ENCODE measurements at regions not wholly inside any gene's neighbourhood (a gene's known extent, or its start where the extent isn't known, plus 50 kb on each side); places are given as distances from the start of the nearest gene placed in this dataset.

GRCh38 chr6:1475174-1475573, 85.8 kb downstream of the FOXF2 start:
- TF ChIP-seq MAFK (IDR thresholded peaks at IDR 0.05; ENCODE audit: low read depth, low read length) (no peak), CEBPB (IDR thresholded peaks at IDR 0.05; ENCODE audit: low read depth, low read length) (no peak), RAD21 (IDR thresholded peaks at IDR 0.05; ENCODE audit: low read length) (no peak), MXI1 (IDR thresholded peaks at IDR 0.05; ENCODE audit: borderline replicate concordance, low read depth, low read length) (no peak), RCOR1 (IDR thresholded peaks at IDR 0.05; ENCODE audit: insufficient replicate concordance, low read length) (no peak), SMC3 (IDR thresholded peaks at IDR 0.05; ENCODE audit: low read depth, low read length) (no peak), BHLHE40 (IDR thresholded peaks at IDR 0.05; ENCODE audit: low read depth, low read length) (no peak), MAZ (IDR thresholded peaks at IDR 0.05; ENCODE audit: borderline replicate concordance, low read depth, low read length) (no peak), POLR2A (IDR thresholded peaks at IDR 0.05; ENCODE audit: low read depth, low read length) (no peak)
- TF ChIP-seq, protein P1, sequence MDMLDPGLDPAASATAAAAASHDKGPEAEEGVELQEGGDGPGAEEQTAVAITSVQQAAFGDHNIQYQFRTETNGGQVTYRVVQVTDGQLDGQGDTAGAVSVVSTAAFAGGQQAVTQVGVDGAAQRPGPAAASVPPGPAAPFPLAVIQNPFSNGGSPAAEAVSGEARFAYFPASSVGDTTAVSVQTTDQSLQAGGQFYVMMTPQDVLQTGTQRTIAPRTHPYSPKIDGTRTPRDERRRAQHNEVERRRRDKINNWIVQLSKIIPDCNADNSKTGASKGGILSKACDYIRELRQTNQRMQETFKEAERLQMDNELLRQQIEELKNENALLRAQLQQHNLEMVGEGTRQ (IDR thresholded peaks at IDR 0.05; ENCODE audit: low read depth, low read length): no peak
- TF ChIP-seq, protein P2, sequence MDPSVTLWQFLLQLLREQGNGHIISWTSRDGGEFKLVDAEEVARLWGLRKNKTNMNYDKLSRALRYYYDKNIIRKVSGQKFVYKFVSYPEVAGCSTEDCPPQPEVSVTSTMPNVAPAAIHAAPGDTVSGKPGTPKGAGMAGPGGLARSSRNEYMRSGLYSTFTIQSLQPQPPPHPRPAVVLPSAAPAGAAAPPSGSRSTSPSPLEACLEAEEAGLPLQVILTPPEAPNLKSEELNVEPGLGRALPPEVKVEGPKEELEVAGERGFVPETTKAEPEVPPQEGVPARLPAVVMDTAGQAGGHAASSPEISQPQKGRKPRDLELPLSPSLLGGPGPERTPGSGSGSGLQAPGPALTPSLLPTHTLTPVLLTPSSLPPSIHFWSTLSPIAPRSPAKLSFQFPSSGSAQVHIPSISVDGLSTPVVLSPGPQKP (IDR thresholded peaks at IDR 0.05; ENCODE audit: borderline replicate concordance, low read depth, low read length): no peak
- TF ChIP-seq, protein P3, sequence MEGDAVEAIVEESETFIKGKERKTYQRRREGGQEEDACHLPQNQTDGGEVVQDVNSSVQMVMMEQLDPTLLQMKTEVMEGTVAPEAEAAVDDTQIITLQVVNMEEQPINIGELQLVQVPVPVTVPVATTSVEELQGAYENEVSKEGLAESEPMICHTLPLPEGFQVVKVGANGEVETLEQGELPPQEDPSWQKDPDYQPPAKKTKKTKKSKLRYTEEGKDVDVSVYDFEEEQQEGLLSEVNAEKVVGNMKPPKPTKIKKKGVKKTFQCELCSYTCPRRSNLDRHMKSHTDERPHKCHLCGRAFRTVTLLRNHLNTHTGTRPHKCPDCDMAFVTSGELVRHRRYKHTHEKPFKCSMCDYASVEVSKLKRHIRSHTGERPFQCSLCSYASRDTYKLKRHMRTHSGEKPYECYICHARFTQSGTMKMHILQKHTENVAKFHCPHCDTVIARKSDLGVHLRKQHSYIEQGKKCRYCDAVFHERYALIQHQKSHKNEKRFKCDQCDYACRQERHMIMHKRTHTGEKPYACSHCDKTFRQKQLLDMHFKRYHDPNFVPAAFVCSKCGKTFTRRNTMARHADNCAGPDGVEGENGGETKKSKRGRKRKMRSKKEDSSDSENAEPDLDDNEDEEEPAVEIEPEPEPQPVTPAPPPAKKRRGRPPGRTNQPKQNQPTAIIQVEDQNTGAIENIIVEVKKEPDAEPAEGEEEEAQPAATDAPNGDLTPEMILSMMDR (conservative IDR thresholded peaks at IDR 0.05; ENCODE audit: low read depth, low read length): no peak
- Histone ChIP-seq H4K20me1 (ENCODE audit: insufficient read depth, low read length) (no peaks in the 10 kb centered on the region), H4K91ac (ENCODE audit: insufficient read depth, low read depth, low read length) (no peak overlapping the region), H2BK5ac (ENCODE audit: low read depth, low read length, poor library complexity, severe bottlenecking) (no peak overlapping the region), H3K36me3 (ENCODE audit: control insufficient read depth, insufficient read depth, low read length) (no peaks in the 10 kb centered on the region), H3K4ac (ENCODE audit: low read depth, low read length) (no peak overlapping the region), H4K8ac (ENCODE audit: low read depth in 2 of 2, low read length in 2 of 2) (no peak overlapping the region), H3K56ac (ENCODE audit: extremely low read depth, insufficient read depth, low read length) (no peak overlapping the region), H3K9ac (ENCODE audit: low read depth, low read length) (no peak overlapping the region), H3K4me2 (ENCODE audit: low read depth, low read length) (no peak overlapping the region), H3K79me1 (ENCODE audit: low read depth in 1 of 2, low read length in 2 of 2) (no peaks in the 10 kb centered on the region), H3K9me1 (ENCODE audit: insufficient read depth, low read length) (peaks cover 5% of the 10 kb centered on the region), H3K4me1 (ENCODE audit: control insufficient read depth, insufficient read depth, low read length) (peaks cover 11% of the 10 kb centered on the region), H2AFZ (replicated peaks; ENCODE audit: low read length, poor library complexity) (no peak overlapping the region), H3K4me3 (ENCODE audit: insufficient read depth, low read depth, low read length) (no peak overlapping the region), H3K18ac (ENCODE audit: low read depth, low read length) (no peak overlapping the region), H3K23ac (ENCODE audit: low read depth, low read length) (no peak overlapping the region), H2AK5ac (ENCODE audit: low read depth, low read length) (no peak overlapping the region), H3K27me3 (ENCODE audit: control insufficient read depth, insufficient read depth, low read length) (peaks cover 2% of the 10 kb centered on the region; the same call in 1 of the 2 replicates), H3K14ac (replicated peaks; ENCODE audit: low read depth, low read length) (no peak overlapping the region), H4K5ac (ENCODE audit: low read depth, low read length) (no peak overlapping the region), H3K27ac (ENCODE audit: insufficient read depth, low read length) (no peak overlapping the region), H2AK9ac (replicated peaks; ENCODE audit: low read depth, low read length, poor library complexity) (no peak overlapping the region), H2BK120ac (ENCODE audit: low read depth, low read length) (no peak overlapping the region), H2BK20ac (ENCODE audit: low read depth, low read length) (no peak overlapping the region), H2BK15ac (ENCODE audit: low read depth, low read length) (no peak overlapping the region), H3K9me3 (ENCODE audit: control insufficient read depth, insufficient read depth, low read length) (no peaks in the 10 kb centered on the region)
- ChIA-PET POLR2A (ENCODE audit: unreplicated experiment) (no interaction called here), CTCF (no interaction called here)
- WGBS, 2 experiments (ENCODE audit: extremely low coverage in 2 of 2, insufficient read length in 1 of 2): no CpG with 5 or more reads among the region's 1 CpG
- BruUV-seq (replicated peaks): no TSS peak
- intact Hi-C loops (cut with micrococcal nuclease) (no loop called here), in situ Hi-C loops (cut with MboI; ENCODE audit: low sequenced_read_pairs) (no loop called here), dilution Hi-C loops (cut with HindIII; ENCODE audit: low sequenced_read_pairs, unreplicated experiment) (no loop called here)
- DNase-seq (no peak), ATAC-seq (ENCODE audit: low read depth) (no peak)

Data from IMR-90 (cell line).